HepG2 (cell line): ENCODE measurements at regions not wholly inside any gene's neighbourhood (a gene's known extent, or its start where the extent isn't known, plus 50 kb on each side); places are given as distances from the start of the nearest gene placed in this dataset.

Source experiments
- ATAC-seq: fragments of 200-7000 bp; cut with Tn5 transposase; 3 replicates; pipeline ENCODE4 v1.9.1; 2020; ENCODE audit warnings: mild to moderate bottlenecking, moderate library complexity
- BruUV-seq: library from RNA; stranded (reverse); fragments of 400-500 nt; replicated peaks from 2 replicates; lab custom pipeline; 2021; lab: Mats Ljungman, UMichigan
- CTCF ChIA-PET: fragments of 300-600 bp; formaldehyde crosslinking; extraction: SDS; loops from one replicate; lab custom pipeline; 2021; ENCODE audit warnings: low total read pairs, inconsistent platforms, low intra/inter-chr PET ratio; lab: Yijun Ruan, JAX
- POLR2A ChIA-PET: fragments of 350-600 bp; sonication (Branson Sonifier 250); formaldehyde crosslinking; loops from one replicate; lab custom pipeline; 2020; ENCODE audit warnings: antibody characterized with exemption, inconsistent platforms; lab: Yijun Ruan, JAX
- DNase-seq: peaks from one replicate; pipeline ENCODE4 v3.0.0-alpha.2; 2015; ENCODE audit warnings: low spot score
- FAIRE-seq: peaks from 3 replicates; lab custom pipeline; 2011; peaks lifted over from hg19 to GRCh38; lab: Jason Lieb, UNC
- H2AFZ ChIP-seq: one replicate; pipeline ENCODE4 v1.6.1; 2011; ENCODE audit warnings: low read length, inconsistent platforms
- H3K27ac ChIP-seq: fragments of 300-600 bp; 3 replicates; pipeline ENCODE4 v1.8.0; 2011; ENCODE audit warnings: mixed run types, mild to moderate bottlenecking, mixed read lengths, low read length, inconsistent platforms; ENCODE audit not compliant: insufficient read depth; ENCODE audit errors: extremely low read length
- H3K27me3 ChIP-seq, 2 experiments: fragments of 200-600 bp in 1 of 2; 2 replicates in 1 of 2; 3 replicates in 1 of 2; pipeline versions ENCODE4 v1.6.0 to v1.8.0; 2011; ENCODE audit warnings: low read length in 2 of 2, mild to moderate bottlenecking in 2 of 2, moderate library complexity in 2 of 2, inconsistent platforms in 1 of 2; ENCODE audit not compliant: insufficient read depth in 2 of 2, control insufficient read depth in 1 of 2
- H3K36me3 ChIP-seq, 2 experiments: fragments of 200-600 bp in 1 of 2; replicated peaks in 1 of 2; 2 replicates in 1 of 2; 3 replicates in 1 of 2; pipeline versions ENCODE4 v1.5.1 to v1.8.0; 2011; ENCODE audit warnings: low read length in 2 of 2, inconsistent platforms in 1 of 2; ENCODE audit not compliant: insufficient read depth in 2 of 2, control insufficient read depth in 1 of 2
- H3K4me1 ChIP-seq: 2 replicates; pipeline ENCODE4 v1.5.1; 2012; ENCODE audit warnings: low read length, inconsistent platforms; ENCODE audit not compliant: insufficient read depth
- H3K4me2 ChIP-seq: 2 replicates; pipeline ENCODE4 v1.6.0; 2011; ENCODE audit warnings: low read depth, low read length, inconsistent platforms
- H3K4me3 ChIP-seq, 3 experiments: fragments of 200-600 bp in 1 of 3; sonication (generic), shearing (Covaris generic) in 1 of 3; replicated peaks in 1 of 3; 2 replicates each; pipeline ENCODE4 v1.5.1; 2011 to 2016; ENCODE audit warnings: low read length in 3 of 3, inconsistent platforms in 2 of 3, low read depth in 2 of 3, mild to moderate bottlenecking in 2 of 3, control low read depth in 1 of 3, mixed read lengths in 1 of 3; ENCODE audit not compliant: insufficient read depth in 1 of 3
- H3K79me2 ChIP-seq: one replicate; pipeline ENCODE4 v1.6.1; 2011; ENCODE audit warnings: low read length, inconsistent platforms; ENCODE audit not compliant: insufficient read depth
- H3K9ac ChIP-seq: 2 replicates; pipeline ENCODE4 v1.6.0; 2011; ENCODE audit warnings: mild to moderate bottlenecking, low read depth, low read length, inconsistent platforms; ENCODE audit not compliant: insufficient read depth
- H3K9me3 ChIP-seq: 2 replicates; pipeline ENCODE4 v1.5.1; 2012; ENCODE audit warnings: mild to moderate bottlenecking, low read length
- H4K20me1 ChIP-seq: 2 replicates; pipeline ENCODE4 v1.6.0; 2011; ENCODE audit warnings: inconsistent platforms, mild to moderate bottlenecking, low read length, moderate library complexity; ENCODE audit not compliant: insufficient read depth
- ARNTL ChIP-seq: sonication (generic); formaldehyde crosslinking; IDR thresholded peaks from 2 replicates; pipeline ENCODE4 v1.4.0; 2020; ENCODE audit warnings: mild to moderate bottlenecking, missing genetic modification reagents
- CHCHD3 ChIP-seq: sonication (generic); formaldehyde crosslinking; IDR thresholded peaks from 2 replicates; pipeline ENCODE4 v1.8.0; 2022; ENCODE audit warnings: mild to moderate bottlenecking, missing genetic modification reagents, moderate library complexity
- CHD4 ChIP-seq: fragments of 200-600 bp; sonication (generic); IDR thresholded peaks from 2 replicates; pipeline ENCODE4 v1.7.0; 2017; ENCODE audit warnings: mild to moderate bottlenecking, low read length, borderline replicate concordance
- MTF1 ChIP-seq: sonication (generic); formaldehyde crosslinking; IDR thresholded peaks from 2 replicates; pipeline ENCODE4 v1.5.0; 2020; ENCODE audit warnings: missing genetic modification reagents
- MXD4 ChIP-seq: IDR thresholded peaks from 2 replicates; pipeline ENCODE4 v1.6.1; 2016; ENCODE audit warnings: mild to moderate bottlenecking, missing biosample characterization, missing genetic modification reagents
- ONECUT2 ChIP-seq: sonication (generic); formaldehyde crosslinking; IDR thresholded peaks from 2 replicates; pipeline ENCODE4 v1.4.0; 2020; ENCODE audit warnings: missing genetic modification reagents
- RFX3 ChIP-seq: IDR thresholded peaks from 2 replicates; pipeline ENCODE4 v1.6.1; 2016; ENCODE audit warnings: missing biosample characterization, missing genetic modification reagents
- TBP ChIP-seq: sonication (generic); formaldehyde crosslinking; IDR thresholded peaks from 2 replicates; pipeline ENCODE4 v1.5.0; 2020; ENCODE audit warnings: missing genetic modification reagents
- ZBTB37 ChIP-seq: sonication (generic); formaldehyde crosslinking; IDR thresholded peaks from 2 replicates; pipeline ENCODE4 v1.4.0; 2020; ENCODE audit warnings: mild to moderate bottlenecking, missing genetic modification reagents
- ZFP91 ChIP-seq: sonication (generic); formaldehyde crosslinking; IDR thresholded peaks from 2 replicates; pipeline ENCODE4 v1.9.0; 2022; ENCODE audit warnings: missing genetic modification reagents, mild to moderate bottlenecking, borderline replicate concordance
- ZNF281 ChIP-seq: sonication (generic); formaldehyde crosslinking; IDR thresholded peaks from 2 replicates; pipeline ENCODE4 v1.4.0; 2020; ENCODE audit warnings: missing genetic modification reagents, borderline replicate concordance
- ZNF337 ChIP-seq: sonication (generic); formaldehyde crosslinking; IDR thresholded peaks from 2 replicates; pipeline ENCODE4 v1.5.1; 2020; ENCODE audit warnings: missing genetic modification reagents, low read depth, mild to moderate bottlenecking, borderline replicate concordance
- ZNF33B ChIP-seq: sonication (generic); formaldehyde crosslinking; IDR thresholded peaks from 2 replicates; pipeline ENCODE4 v1.5.1; 2020; ENCODE audit warnings: mild to moderate bottlenecking, missing genetic modification reagents
- ZNF362 ChIP-seq: sonication (generic); formaldehyde crosslinking; IDR thresholded peaks from 2 replicates; pipeline ENCODE4 v1.4.0; 2020; ENCODE audit warnings: missing genetic modification reagents, mild to moderate bottlenecking, borderline replicate concordance
- ZNF776 ChIP-seq: sonication (generic); formaldehyde crosslinking; IDR thresholded peaks from 2 replicates; pipeline ENCODE4 v1.4.0; 2020; ENCODE audit warnings: mild to moderate bottlenecking, missing genetic modification reagents
- ZNF879 ChIP-seq: sonication (generic); formaldehyde crosslinking; IDR thresholded peaks from 2 replicates; pipeline ENCODE4 v1.8.1; 2023; ENCODE audit warnings: missing genetic modification reagents
- WGBS: methylation state at CpG from one replicate; pipeline ENCODE4 v1.1.6; 2017; ENCODE audit warnings: low lambda C conversion rate; 5-methylcytosine and 5-hydroxymethylcytosine counted together
- in situ Hi-C: cut with HindIII; loops from 2 replicates; pipeline ENCODE4 v1.10.0; 2017; ENCODE audit warnings: low pct_unique_long_range_greater_than_20kb; ENCODE audit not compliant: extremely low pct_ligation_motif_present
- intact Hi-C: fragments of 100-400 bp; cut with micrococcal nuclease; formaldehyde crosslinking; loops from one replicate; pipeline ENCODE4 v1.10.0; 2022; ENCODE audit not compliant: unreplicated experiment
- TF ChIP-seq, protein P1 (sequence below): conservative IDR thresholded peaks from 2 replicates; pipeline ENCODE4 v1.6.1; 2018; ENCODE audit warnings: missing genetic modification reagents

DNA sequence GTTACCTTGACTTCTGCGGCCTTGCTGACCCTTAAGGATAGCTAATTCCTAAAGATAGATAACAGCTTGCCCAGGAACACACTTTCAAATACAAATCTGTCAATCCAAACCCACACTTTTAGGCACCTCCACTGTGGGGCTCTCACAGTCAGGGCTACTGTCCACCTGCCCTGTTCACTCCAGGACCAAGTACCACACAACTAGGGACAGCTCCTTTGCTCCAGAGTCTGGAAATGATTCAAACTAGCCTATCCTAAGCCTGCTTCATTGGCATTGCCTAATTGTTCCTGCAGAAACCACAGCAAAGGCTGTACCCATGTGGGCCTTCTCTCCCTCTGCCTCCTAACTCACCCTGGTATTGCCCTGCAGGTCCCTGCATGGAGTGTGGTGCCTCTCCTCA is 538.9 kb upstream of the IGFBP3 start:
- Histone ChIP-seq H3K4me2 (no peak overlapping the region), H2AFZ (no peak overlapping the region), H3K79me2 (no peaks in the 10 kb centered on the region), H4K20me1 (no peaks in the 10 kb centered on the region), H3K27me3 (no peaks in the 10 kb centered on the region; a peak in 1 of 5 replicates), H3K27ac (no peak overlapping the region), H3K36me3 (no peaks in the 10 kb centered on the region), H3K9me3 (peaks cover 63% of the 10 kb centered on the region), H3K9ac (no peak overlapping the region), H3K4me3 (no peak overlapping the region), H3K4me1 (no peaks in the 10 kb centered on the region)
- ChIA-PET CTCF (no interaction called here), POLR2A (no interaction called here)
- DNase-seq (no peak), ATAC-seq (no peak), FAIRE-seq (no peak)
- 20% methylated on average over 1 of the region's 1 CpG for WGBS
- in situ Hi-C loops: no loop called here
- intact Hi-C loops: no loop called here
- no TSS peak for BruUV-seq
- TF ChIP-seq MTF1 (CRISPR knock-in tag) (no peak), ZNF776 (no peak), ZNF879 (CRISPR knock-in tag) (no peak), ONECUT2 (CRISPR knock-in tag) (no peak), ZNF33B (CRISPR knock-in tag) (no peak), TBP (CRISPR knock-in tag) (no peak), ZNF281 (CRISPR knock-in tag) (no peak), ZNF337 (no peak), MXD4 (no peak), CHCHD3 (CRISPR knock-in tag) (no peak), ZFP91 (no peak), ARNTL (CRISPR knock-in tag) (no peak), ZBTB37 (no peak), CHD4 (no peak), RFX3 (CRISPR knock-in tag) (no peak), ZNF362 (CRISPR knock-in tag) (no peak)
- TF ChIP-seq, protein P1, sequence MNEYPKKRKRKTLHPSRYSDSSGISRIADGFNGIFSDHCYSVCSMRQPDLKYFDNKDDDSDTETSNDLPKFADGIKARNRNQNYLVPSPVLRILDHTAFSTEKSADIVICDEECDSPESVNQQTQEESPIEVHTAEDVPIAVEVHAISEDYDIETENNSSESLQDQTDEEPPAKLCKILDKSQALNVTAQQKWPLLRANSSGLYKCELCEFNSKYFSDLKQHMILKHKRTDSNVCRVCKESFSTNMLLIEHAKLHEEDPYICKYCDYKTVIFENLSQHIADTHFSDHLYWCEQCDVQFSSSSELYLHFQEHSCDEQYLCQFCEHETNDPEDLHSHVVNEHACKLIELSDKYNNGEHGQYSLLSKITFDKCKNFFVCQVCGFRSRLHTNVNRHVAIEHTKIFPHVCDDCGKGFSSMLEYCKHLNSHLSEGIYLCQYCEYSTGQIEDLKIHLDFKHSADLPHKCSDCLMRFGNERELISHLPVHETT (CRISPR knock-in tag): no peak
